H1 (cell line): ENCODE measurements at regions not wholly inside any gene's neighbourhood (a gene's known extent, or its start where the extent isn't known, plus 50 kb on each side); places are given as distances from the start of the nearest gene placed in this dataset.

ENCODE experiments used
- CEBPB ChIP-seq: IDR thresholded peaks from 2 replicates; pipeline ENCODE4 v1.6.1; 2012; ENCODE audit warnings: low read depth, low read length
- EZH2 ChIP-seq: fragments of 200-600 bp; sonication (generic); IDR thresholded peaks from 2 replicates; pipeline ENCODE4 v1.7.1; 2012; ENCODE audit warnings: low read depth, mild to moderate bottlenecking, moderate library complexity, low read length, inconsistent platforms; ENCODE audit not compliant: severe bottlenecking
- GABPA ChIP-seq: IDR thresholded peaks from 2 replicates; pipeline ENCODE4 v1.6.1; 2011; ENCODE audit warnings: mild to moderate bottlenecking, low read length, moderate library complexity, borderline replicate concordance; ENCODE audit not compliant: insufficient read depth
- SAP30 ChIP-seq: fragments of 300-600 bp; sonication (generic); IDR thresholded peaks from 2 replicates; pipeline ENCODE4 v1.7.1; 2012; ENCODE audit warnings: low read length, moderate library complexity, mild to moderate bottlenecking, inconsistent platforms; ENCODE audit not compliant: insufficient read depth, insufficient replicate concordance
- TF ChIP-seq, protein P1 (sequence below): fragments of 300-600 bp; sonication (generic); IDR thresholded peaks from 2 replicates; pipeline ENCODE4 v1.7.1; 2012; ENCODE audit warnings: low read length, moderate library complexity, mild to moderate bottlenecking, inconsistent platforms; ENCODE audit not compliant: insufficient replicate concordance

DNA sequence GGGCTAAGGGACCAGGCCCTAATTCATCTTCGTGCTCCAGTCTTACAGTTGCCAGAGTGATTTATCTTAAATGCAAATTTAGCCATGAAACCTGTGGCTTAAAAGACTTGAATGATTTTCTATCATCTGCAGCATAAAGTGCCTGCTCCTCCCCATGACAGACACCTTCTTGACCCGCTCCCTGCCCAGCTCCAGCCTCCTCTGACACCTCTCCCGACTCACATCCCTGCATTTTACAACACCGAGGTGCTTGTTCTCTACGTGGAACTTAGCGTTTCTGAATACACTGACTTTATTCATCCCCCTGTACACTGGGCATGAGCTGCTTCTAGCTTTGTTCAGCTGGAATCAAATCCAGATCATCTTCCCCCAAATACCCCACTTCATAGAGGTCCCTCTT is 128.7 kb upstream of the MYO16 start (continued):
- TF ChIP-seq SAP30 (no peak), CEBPB (no peak), GABPA (no peak), EZH2 (no peak)
- TF ChIP-seq, protein P1, sequence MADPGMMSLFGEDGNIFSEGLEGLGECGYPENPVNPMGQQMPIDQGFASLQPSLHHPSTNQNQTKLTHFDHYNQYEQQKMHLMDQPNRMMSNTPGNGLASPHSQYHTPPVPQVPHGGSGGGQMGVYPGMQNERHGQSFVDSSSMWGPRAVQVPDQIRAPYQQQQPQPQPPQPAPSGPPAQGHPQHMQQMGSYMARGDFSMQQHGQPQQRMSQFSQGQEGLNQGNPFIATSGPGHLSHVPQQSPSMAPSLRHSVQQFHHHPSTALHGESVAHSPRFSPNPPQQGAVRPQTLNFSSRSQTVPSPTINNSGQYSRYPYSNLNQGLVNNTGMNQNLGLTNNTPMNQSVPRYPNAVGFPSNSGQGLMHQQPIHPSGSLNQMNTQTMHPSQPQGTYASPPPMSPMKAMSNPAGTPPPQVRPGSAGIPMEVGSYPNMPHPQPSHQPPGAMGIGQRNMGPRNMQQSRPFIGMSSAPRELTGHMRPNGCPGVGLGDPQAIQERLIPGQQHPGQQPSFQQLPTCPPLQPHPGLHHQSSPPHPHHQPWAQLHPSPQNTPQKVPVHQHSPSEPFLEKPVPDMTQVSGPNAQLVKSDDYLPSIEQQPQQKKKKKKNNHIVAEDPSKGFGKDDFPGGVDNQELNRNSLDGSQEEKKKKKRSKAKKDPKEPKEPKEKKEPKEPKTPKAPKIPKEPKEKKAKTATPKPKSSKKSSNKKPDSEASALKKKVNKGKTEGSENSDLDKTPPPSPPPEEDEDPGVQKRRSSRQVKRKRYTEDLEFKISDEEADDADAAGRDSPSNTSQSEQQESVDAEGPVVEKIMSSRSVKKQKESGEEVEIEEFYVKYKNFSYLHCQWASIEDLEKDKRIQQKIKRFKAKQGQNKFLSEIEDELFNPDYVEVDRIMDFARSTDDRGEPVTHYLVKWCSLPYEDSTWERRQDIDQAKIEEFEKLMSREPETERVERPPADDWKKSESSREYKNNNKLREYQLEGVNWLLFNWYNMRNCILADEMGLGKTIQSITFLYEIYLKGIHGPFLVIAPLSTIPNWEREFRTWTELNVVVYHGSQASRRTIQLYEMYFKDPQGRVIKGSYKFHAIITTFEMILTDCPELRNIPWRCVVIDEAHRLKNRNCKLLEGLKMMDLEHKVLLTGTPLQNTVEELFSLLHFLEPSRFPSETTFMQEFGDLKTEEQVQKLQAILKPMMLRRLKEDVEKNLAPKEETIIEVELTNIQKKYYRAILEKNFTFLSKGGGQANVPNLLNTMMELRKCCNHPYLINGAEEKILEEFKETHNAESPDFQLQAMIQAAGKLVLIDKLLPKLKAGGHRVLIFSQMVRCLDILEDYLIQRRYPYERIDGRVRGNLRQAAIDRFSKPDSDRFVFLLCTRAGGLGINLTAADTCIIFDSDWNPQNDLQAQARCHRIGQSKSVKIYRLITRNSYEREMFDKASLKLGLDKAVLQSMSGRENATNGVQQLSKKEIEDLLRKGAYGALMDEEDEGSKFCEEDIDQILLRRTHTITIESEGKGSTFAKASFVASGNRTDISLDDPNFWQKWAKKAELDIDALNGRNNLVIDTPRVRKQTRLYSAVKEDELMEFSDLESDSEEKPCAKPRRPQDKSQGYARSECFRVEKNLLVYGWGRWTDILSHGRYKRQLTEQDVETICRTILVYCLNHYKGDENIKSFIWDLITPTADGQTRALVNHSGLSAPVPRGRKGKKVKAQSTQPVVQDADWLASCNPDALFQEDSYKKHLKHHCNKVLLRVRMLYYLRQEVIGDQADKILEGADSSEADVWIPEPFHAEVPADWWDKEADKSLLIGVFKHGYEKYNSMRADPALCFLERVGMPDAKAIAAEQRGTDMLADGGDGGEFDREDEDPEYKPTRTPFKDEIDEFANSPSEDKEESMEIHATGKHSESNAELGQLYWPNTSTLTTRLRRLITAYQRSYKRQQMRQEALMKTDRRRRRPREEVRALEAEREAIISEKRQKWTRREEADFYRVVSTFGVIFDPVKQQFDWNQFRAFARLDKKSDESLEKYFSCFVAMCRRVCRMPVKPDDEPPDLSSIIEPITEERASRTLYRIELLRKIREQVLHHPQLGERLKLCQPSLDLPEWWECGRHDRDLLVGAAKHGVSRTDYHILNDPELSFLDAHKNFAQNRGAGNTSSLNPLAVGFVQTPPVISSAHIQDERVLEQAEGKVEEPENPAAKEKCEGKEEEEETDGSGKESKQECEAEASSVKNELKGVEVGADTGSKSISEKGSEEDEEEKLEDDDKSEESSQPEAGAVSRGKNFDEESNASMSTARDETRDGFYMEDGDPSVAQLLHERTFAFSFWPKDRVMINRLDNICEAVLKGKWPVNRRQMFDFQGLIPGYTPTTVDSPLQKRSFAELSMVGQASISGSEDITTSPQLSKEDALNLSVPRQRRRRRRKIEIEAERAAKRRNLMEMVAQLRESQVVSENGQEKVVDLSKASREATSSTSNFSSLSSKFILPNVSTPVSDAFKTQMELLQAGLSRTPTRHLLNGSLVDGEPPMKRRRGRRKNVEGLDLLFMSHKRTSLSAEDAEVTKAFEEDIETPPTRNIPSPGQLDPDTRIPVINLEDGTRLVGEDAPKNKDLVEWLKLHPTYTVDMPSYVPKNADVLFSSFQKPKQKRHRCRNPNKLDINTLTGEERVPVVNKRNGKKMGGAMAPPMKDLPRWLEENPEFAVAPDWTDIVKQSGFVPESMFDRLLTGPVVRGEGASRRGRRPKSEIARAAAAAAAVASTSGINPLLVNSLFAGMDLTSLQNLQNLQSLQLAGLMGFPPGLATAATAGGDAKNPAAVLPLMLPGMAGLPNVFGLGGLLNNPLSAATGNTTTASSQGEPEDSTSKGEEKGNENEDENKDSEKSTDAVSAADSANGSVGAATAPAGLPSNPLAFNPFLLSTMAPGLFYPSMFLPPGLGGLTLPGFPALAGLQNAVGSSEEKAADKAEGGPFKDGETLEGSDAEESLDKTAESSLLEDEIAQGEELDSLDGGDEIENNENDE: no peak
